Caki2 (cell line): ENCODE measurements at regions not wholly inside any gene's neighbourhood (a gene's known extent, or its start where the extent isn't known, plus 50 kb on each side); places are given as distances from the start of the nearest gene placed in this dataset.
"Not testable (repeated sequence)": the region's sequence is repeated elsewhere in the genome, so short reads cannot be mapped to it uniquely, and the experiment has no call there.

Experiments used
- DNase-seq: peaks from one replicate; pipeline ENCODE4 v3.0.0-alpha.2; 2015; ENCODE audit warnings: low read depth
- in situ Hi-C: cut with HindIII; loops from 2 replicates; pipeline ENCODE4 v1.10.0; 2016; ENCODE audit warnings: low sequenced_read_pairs, low pct_unique_long_range_greater_than_20kb, mixed read lengths

GRCh38 chr3:150330872-150331271, 77.2 kb upstream of the TSC22D2 start:
- DNase-seq = peak; percentile 57
- in situ Hi-C loops = no loop called here

- DNase-seq = no peak
- in situ Hi-C loops = no loop called here
Observed at GRCh38 chr3:150330174-150330573, 77.9 kb upstream of the TSC22D2 start.

GRCh38 chr3:150329408-150329807, 78.7 kb upstream of the TSC22D2 start:
- in situ Hi-C loops = no loop called here
- no peak for DNase-seq

- DNase-seq = no peak
- in situ Hi-C loops = no loop called here
Observed at GRCh38 chr3:150328654-150329040, 79.5 kb upstream of the TSC22D2 start.

- in situ Hi-C loops = no loop called here
- no peak for DNase-seq
Observed at GRCh38 chr3:150327678-150328653, 80.1 kb upstream of the TSC22D2 start.

GRCh38 chr3:150324788-150325187, 83.3 kb upstream of the TSC22D2 start:
- in situ Hi-C loops = no loop called here
- no peak for DNase-seq

GRCh38 chr3:150324245-150324644, 83.9 kb upstream of the TSC22D2 start:
- in situ Hi-C loops = no loop called here
- DNase-seq = no peak

GRCh38 chr3:150323770-150324169, 84.3 kb upstream of the TSC22D2 start:
- no peak for DNase-seq
- in situ Hi-C loops = no loop called here

- DNase-seq = not testable (repeated sequence)
Observed at GRCh38 chr3:150323091-150323490, 85.0 kb upstream of the TSC22D2 start.

DNA sequence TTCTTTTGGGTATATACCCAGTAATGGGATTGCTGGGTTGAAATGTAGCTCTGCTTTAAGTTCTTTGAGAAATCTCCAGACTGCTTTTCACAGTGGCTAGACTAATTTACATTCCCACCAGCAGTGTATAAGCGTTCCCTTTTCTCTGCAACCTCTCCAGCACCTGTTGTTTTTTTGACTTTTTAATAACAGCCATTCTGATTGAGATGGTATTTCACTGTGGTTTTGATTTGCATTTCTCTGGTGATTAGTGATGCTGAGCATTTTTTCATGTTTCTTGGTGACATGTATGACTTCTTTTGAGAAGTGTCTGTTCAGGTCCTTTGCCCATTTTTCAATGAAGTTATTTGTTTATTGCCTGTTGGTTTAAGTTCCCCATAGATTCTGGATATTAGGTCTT, 87.1 kb upstream of the TSC22D2 start:
- DNase-seq, in situ Hi-C loops: not testable (repeated sequence)

More at GRCh38 chr3:150323091-150323490, 85.0 kb upstream of the TSC22D2 start:
- in situ Hi-C loops = not testable (repeated sequence)

DNA sequence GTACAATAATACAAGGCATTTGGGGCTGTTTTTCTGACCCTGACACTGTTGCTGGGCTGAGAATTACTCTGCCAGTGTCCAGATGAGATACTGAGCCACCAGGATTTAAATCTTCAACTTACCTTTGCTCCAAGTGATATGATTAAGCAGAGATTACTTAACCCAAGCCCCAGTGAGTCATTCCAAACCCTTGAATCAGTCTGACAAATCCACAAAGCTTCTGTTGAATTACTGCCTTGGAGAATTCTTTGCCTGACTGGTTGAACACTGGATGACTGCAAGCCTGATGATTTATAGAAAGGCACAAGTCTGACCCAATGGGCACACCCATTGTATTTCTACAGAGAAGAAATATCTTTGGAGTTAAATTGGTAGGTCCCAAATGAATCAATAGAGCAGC, 88.2 kb upstream of the TSC22D2 start:
- peak; percentile 90 for DNase-seq
- in situ Hi-C loops = no loop called here

DNA sequence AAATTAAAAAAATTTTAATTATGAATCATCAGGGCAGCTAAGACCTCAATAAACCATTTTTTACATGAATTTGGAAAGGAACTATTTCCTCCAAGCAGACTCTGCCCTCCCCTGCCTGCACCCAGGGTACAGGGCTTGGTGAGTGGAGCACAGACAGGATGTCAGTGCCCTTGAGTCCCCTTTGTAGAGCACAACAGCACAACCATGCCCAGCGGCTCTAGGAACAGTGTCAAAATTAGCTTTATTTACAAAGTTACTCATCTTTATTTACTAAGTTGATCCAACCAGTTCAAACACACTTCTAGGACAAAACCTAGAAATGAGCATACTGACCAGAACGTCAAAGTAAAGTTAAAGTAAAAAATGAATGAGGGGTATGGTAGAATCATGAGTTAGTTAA, 90.6 kb upstream of the TSC22D2 start:
- in situ Hi-C loops = no loop called here
- no peak for DNase-seq

GRCh38 chr3:150315721-150316120, 92.4 kb upstream of the TSC22D2 start:
- DNase-seq = no peak
- in situ Hi-C loops = no loop called here

DNA sequence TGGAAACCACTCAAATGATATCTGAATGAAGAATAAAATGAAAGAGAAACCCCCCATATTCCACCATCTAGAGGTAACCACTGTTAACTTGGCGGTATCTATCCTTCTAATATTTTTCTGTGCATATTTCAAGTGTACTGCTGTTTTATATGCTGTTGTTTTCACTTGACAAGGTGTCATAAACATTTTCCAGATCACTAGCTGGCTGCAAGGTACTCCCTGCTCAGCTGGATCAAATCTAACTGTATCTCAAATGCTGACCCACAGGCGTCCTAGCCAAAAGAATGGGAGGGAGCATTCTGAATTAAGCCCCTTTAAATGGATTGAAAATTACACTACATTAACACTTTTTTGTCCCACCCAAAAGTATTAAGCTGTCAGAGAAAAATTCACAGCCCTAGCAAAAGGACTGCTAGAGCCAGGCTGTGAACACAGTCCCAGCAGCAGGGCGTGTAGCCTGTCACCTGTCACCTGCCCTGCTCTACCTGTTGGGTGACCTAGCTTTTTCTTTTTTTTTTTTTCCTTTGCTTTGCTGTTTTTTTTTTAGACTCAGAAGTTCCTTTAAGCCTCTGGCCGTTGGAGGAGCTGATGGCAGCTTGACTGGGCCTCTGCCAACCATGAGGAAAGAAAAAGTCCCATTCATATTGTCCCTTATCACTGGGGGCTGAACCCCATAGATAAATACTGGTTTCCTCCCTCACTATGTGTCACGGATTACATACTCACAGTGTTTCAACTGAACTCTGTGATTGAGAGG, 93.7 kb upstream of the TSC22D2 start:
- no peak for DNase-seq

GRCh38 chr3:150312018-150312657, 96.0 kb upstream of the TSC22D2 start:
- DNase-seq = no peak
- in situ Hi-C loops = no loop called here

More for the DNA sequence above, 93.7 kb upstream of the TSC22D2 start:
- in situ Hi-C loops = no loop called here

GRCh38 chr3:150311156-150311555, 96.9 kb upstream of the TSC22D2 start:
- no peak for DNase-seq
- in situ Hi-C loops = no loop called here

DNA sequence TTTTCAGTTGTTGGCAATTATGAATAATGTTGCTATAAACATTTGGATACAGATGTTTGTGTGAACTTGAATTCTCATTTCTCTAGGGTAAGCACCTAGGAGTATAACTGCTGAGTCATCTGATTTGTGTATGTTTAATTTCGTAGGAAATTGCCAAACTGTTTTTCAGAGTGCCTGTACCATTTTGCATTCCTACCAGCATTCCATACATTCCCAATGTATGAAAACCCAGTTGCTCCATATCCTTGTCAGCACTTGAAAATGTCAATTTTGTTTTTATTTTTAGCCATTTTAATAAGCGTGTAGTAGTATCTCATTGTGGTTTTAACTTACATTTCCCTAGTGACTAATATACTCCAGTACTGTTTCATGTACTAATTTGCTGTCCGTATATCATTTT, 98.5 kb upstream of the TSC22D2 start:
- in situ Hi-C loops = no loop called here
- DNase-seq = no peak

- DNase-seq = no peak
- in situ Hi-C loops = no loop called here
Observed at GRCh38 chr3:150309257-150309542, 98.9 kb upstream of the TSC22D2 start.
